Body of pancreas (tissue), 4 donors: ENCODE measurements at regions not wholly inside any gene's neighbourhood (a gene's known extent, or its start where the extent isn't known, plus 50 kb on each side); places are given as distances from the start of the nearest gene placed in this dataset.

ENCODE experiments used
- CTCF ChIP-seq, 7 experiments: fragments of 450-650 bp in 4 of 7; fragments of 200-600 bp in 3 of 7; sonication (generic) in 3 of 7; IDR thresholded peaks; one replicate each; pipeline ENCODE4 v1.5.1; 2016 to 2019; ENCODE audit warnings: antibody characterized with exemption in 7 of 7
- POLR2A ChIP-seq, 3 donors: fragments of 450-650 bp; IDR thresholded peaks; one replicate each; pipeline ENCODE4 v1.6.1; 2016; ENCODE audit warnings: antibody characterized with exemption in 3 of 3, mild to moderate bottlenecking in 2 of 3

- TF ChIP-seq CTCF (IDR thresholded peaks at IDR 0.05) (no peak), POLR2A (IDR thresholded peaks at IDR 0.05) (no peak)
Measured at GRCh38 chr7:68853254-68853653, 745.0 kb upstream of the AUTS2 start.
